HG03095 (cell line): ENCODE measurements at regions not wholly inside any gene's neighbourhood (a gene's known extent, or its start where the extent isn't known, plus 50 kb on each side); places are given as distances from the start of the nearest gene placed in this dataset.
"Not testable (repeated sequence)": the region's sequence is repeated elsewhere in the genome, so short reads cannot be mapped to it uniquely, and the experiment has no call there.

Experiments used
- ATAC-seq: cut with Tn5 transposase; IDR thresholded peaks from one replicate; pipeline ENCODE4 v1.9.1; 2021; ENCODE audit warnings: moderate library complexity; ENCODE audit not compliant: unreplicated experiment

DNA sequence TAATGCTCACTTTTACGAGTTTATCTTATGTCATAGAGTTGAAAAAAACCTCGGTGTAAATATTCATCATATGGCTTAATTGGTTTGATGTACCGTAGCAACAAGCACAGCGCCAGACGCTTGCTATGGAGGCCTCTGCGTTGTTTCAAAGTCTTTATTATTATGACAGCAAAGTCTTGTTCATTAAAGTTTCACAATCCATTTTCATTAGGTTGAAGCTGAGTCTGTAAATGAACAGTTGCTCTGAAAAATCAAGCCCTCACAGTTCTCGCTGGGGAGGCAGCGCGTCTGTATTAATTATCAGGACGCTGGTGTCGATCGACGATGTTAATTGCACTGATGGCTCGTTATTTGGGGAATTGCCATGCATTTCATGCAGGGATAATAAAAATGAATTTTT, 185.6 kb downstream of the INSC start:
- ATAC-seq = no peak

- ATAC-seq = no peak
Observed at GRCh38 chr11:15307619-15308024, 192.9 kb downstream of the INSC start.

GRCh38 chr11:15308840-15309239, 194.1 kb downstream of the INSC start:
- no peak for ATAC-seq

- no peak for ATAC-seq
Observed at GRCh38 chr11:15309296-15309695, 194.6 kb downstream of the INSC start.

DNA sequence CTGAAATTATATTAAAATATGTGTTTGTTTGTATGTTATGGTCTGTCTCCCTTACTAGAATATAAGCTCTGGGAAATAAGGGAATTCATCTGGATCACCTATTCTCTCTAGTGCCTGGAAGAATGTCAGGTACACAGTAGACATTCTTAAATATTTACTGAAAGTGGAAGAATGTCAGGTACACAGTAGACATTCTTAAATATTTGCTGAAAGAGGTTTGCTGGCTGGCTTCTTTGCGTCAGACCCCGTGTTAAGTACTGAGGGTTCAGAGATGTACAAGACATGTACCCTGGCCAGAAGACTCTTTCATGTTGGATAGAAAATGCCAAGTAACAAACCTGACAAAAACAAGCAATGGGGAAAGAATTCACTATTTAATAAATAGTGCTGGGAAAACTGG, 199.1 kb downstream of the INSC start:
- no peak for ATAC-seq

GRCh38 chr11:15318814-15319213, 204.1 kb downstream of the INSC start:
- ATAC-seq = no peak

DNA sequence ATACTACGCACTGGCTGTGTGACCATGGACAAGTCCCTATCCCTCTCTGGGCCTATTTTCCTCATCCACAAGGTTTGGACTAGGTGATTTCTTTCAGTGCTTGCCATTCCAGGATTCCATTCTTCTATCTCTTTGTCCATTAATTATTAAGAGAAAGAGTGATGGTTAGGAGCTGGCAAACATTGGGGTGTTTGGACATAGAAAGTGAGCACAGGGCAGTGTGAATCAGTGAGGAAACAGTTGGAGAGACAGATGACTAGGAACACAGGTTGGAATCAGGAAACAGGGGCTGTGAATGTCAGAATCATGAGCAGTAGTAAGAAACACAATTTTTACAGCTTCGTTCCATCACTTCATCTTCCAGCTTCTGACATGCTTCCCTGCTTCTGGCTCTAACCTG, 211.8 kb downstream of the INSC start:
- no peak for ATAC-seq

GRCh38 chr11:15327786-15328231, 213.1 kb downstream of the INSC start:
- no peak for ATAC-seq

GRCh38 chr11:15333407-15333806, 218.7 kb downstream of the INSC start:
- ATAC-seq = no peak

DNA sequence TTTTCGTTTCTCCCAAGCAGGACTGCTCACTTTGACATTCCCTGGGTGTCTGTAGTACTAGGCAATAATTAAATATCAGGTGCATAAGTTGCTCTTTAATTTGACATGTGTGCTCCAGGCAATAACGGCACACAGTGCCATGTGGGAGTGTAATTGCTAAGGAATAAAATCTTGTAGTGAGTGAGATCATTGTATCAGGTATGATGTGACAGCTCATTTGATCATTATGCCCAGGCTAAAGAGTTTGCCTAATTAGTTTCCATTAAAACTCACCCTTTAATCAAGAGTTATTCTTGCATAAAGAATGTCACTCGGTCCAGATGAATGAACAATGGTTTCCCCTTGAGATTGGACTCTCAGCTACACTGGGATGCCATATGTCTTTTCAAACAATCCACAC, 220.0 kb downstream of the INSC start:
- ATAC-seq = no peak

DNA sequence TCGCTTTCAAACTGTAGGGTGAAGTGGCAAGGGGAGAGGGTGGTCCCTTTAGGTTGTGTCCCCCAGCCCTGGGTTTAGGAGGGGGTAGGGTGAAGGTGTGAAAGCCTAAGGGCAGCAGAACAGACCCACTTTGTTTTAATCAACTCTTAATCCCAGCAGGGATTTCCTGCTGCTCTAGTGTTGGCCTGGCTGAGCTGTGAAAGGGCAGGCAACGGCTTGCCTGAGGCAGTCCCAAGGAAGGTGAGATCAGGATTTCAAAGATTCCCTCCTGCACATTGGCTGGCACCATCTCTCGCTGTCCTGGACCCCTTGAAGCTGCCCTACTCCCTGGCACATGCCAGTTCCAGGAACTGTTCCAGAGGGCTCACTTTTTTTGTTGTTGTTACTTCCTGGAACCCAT, 221.3 kb downstream of the INSC start:
- no peak for ATAC-seq

- ATAC-seq = no peak
Observed at GRCh38 chr11:15339302-15339701, 224.6 kb downstream of the INSC start.

DNA sequence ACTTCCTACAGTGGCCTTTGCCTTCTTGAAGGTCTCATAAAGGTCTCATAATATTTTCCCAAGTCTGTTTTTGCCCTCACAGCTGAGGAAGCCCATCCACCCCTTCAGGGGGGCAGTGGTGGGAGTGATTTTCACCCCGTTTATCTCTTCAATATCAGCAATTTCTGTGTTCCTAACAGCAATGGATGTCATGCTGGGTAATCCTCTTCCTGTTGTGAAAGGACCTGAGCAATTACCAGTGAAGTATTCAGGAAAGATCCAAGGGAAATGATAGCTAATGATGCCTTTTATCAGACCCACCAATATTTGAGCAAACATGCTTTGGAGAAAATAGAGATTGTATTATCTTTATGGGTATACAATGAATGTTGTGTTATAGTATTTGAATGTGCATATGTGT, 226.9 kb downstream of the INSC start:
- ATAC-seq = no peak

DNA sequence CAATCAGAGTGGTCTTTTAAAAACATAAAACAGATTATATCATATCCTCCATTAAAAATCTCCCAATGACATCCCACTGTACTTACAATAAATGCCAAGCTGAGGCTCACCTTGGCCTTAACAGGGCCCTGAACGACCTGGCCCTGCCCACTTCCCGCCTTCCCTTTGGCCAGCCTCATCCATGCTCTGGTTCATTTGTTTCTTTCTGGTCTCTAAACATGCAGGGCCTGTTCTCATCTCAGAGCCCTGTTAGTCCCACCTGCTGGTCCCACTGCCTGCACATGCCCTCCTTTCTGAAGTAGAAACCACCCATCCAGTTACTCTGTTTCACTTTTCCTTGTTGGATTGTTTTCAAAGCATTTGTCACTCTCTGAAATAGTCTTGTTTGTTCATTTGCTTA, 227.4 kb downstream of the INSC start:
- no peak for ATAC-seq

DNA sequence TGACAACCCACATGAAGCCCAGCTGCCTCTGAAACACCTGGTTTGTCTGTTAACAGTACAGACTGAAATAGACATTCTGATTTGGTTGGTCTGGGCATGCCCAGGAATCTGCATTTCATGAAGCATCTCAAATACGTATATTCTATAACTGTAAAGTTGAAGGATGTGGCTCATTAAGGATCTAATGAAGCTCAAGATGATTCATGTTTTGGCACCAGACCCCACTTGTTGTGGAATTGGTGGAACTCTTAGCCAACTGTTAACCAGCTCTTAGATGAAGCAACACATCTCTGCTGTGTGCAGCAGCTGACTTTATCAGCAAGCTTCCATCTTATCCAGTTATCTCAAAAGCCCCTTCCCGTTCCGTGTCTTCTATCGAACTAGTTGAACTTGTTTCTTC, 232.2 kb downstream of the INSC start:
- ATAC-seq = no peak

- no peak for ATAC-seq
Observed at GRCh38 chr11:15347969-15348734, 233.4 kb downstream of the INSC start.

DNA sequence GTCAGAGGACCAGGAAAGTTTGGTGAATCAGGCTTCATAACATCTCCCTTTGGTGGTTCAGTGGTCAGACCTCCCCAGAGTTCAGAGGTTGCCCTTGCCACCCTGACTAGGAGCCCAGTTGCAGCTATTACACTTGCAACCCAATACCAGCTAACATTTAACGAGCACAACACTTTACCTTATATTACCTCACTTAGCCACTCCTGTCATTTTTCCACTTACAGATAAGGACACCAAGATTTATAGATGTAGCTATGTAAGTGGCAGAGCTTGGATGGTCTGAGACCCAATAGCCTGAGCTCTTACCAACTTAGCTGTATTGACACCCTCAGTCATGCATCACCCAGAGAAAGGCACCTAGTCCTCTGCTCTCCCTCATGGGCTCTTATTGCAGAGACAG, 234.7 kb downstream of the INSC start:
- ATAC-seq = no peak

DNA sequence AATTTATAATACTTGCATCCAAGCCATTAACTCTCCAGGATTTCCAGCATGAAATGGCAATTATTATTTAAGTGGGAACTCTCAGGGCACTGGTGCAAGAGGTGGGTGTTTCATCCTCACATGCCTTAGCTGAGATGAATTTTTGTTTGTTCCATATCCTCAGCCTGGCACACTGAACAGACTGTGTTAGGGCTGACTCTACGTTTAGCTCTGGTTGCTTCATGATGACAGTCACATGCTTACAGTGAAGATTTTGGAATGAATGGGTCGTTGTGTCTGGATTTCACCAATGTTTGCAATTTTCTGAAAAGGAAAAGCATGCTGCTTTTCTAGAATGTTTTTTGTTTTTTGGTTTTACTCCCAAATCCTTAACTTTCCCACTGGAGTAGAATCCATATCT, 246.6 kb downstream of the INSC start:
- no peak for ATAC-seq

- ATAC-seq = not testable (repeated sequence)
Observed at GRCh38 chr11:15365286-15365685, 250.6 kb downstream of the INSC start.

- no peak for ATAC-seq
Observed at GRCh38 chr11:15367695-15368094, 253.0 kb downstream of the INSC start.

DNA sequence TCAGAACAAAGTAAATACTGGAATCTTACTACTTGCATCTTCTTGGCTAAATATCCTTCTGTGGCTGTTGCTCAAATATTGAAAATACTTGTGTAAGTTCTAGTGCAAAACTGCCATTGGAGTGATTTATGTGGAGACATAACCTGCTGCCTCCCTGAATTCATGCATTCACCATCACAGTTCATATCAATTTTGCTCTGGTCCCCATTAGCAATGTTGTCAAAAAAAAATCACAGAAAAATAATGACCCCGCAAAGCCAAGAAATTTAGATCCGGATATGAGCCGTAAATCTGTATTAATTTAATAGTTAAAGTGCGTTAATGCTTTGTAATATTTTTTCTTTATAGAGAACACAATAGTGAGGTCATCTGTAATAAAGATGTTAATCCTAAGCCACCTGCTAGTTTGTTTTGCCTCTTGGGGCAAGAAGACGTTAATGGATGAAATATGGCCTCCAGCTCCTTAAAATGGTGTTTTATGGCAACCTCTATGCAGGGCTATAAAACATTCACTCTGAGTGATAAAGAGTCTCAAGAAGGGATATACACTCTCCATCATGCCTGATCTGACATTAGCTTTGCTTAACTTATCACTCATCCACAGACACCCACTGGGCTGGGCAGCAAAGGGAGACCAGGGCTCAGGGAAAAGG, 255.9 kb downstream of the INSC start:
- ATAC-seq = no peak

- no peak for ATAC-seq
Observed at GRCh38 chr11:15371533-15371932, 256.8 kb downstream of the INSC start.

GRCh38 chr11:15374418-15374817, 259.7 kb downstream of the INSC start:
- no peak for ATAC-seq
